Vagina (tissue), 2 donors: ENCODE measurements at regions not wholly inside any gene's neighbourhood (a gene's known extent, or its start where the extent isn't known, plus 50 kb on each side); places are given as distances from the start of the nearest gene placed in this dataset.

ENCODE experiments used
- DNase-seq, 2 donors: peaks; one replicate each; pipeline ENCODE4 v3.0.0-alpha.2; 2017; ENCODE audit errors: extremely low spot score in 2 of 2
- H3K27ac ChIP-seq: fragments of 200-600 bp; sonication (generic); one replicate; pipeline ENCODE4 v1.5.1; 2019
- H3K27me3 ChIP-seq: fragments of 200-600 bp; sonication (generic); one replicate; pipeline ENCODE4 v1.5.1; 2019
- H3K36me3 ChIP-seq, 2 donors: fragments of 200-600 bp; sonication (generic); one replicate each; pipeline ENCODE4 v1.5.1; 2017 to 2019
- H3K4me1 ChIP-seq: fragments of 200-600 bp; sonication (generic); one replicate; pipeline ENCODE4 v1.5.1; 2019
- H3K4me3 ChIP-seq, 2 donors: fragments of 200-600 bp; sonication (generic); 1 replicate in 1 of 2; 2 replicates in 1 of 2; pipeline ENCODE4 v1.5.1; 2016 to 2019
- H3K9me3 ChIP-seq: fragments of 200-600 bp; sonication (generic); one replicate; pipeline ENCODE4 v1.5.1; 2019
- POLR2A ChIP-seq, 2 donors: fragments of 450-650 bp; IDR thresholded peaks; one replicate each; pipeline ENCODE4 v1.6.1; 2017; ENCODE audit warnings: antibody characterized with exemption in 2 of 2, mild to moderate bottlenecking in 2 of 2, moderate library complexity in 2 of 2
- POLR2AphosphoS5 ChIP-seq, 2 donors: sonication (generic); formaldehyde crosslinking; IDR thresholded peaks; one replicate each; pipeline ENCODE4 v1.9.0; 2017; ENCODE audit warnings: antibody characterized with exemption in 2 of 2, mild to moderate bottlenecking in 2 of 2, low read depth in 1 of 2; ENCODE audit not compliant: insufficient read depth in 1 of 2
- intact Hi-C: fragments of 100-400 bp; cut with DNase I; formaldehyde crosslinking; loops from one replicate; pipeline ENCODE4 v1.15.1; 2023
- TF ChIP-seq, protein P1 (sequence below), 3 experiments: fragments of 450-650 bp in 2 of 3; fragments of 200-600 bp in 1 of 3; sonication (generic) in 1 of 3; IDR thresholded peaks; one replicate each; pipeline ENCODE4 v1.5.1; 2017 to 2019; ENCODE audit warnings: antibody characterized with exemption in 3 of 3, mild to moderate bottlenecking in 2 of 3, moderate library complexity in 2 of 3

DNA sequence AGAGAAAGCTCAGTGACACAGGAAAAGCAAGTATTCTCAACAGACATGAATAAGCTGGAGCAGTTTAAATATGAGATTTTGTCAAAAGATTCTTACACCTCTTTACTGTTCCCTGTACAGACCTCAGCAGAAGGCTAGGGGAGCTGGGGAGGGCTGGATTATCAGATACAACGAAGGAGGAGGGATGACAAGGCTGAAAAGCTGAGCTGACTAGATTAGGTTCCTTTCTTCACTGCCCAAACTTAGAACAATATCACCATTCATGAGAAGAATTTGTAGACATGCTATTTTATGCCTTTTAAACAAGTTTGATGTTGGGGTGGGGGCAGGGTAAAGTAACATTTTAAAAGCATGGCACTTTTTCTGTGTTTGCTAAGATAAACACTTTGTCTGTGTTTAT lies 611.1 kb downstream of the AACS start:
- no peaks in the 10 kb centered on the region for H3K9me3 ChIP-seq
- H3K27ac ChIP-seq = no peak overlapping the region
- no peak for TF ChIP-seq POLR2A (IDR thresholded peaks at IDR 0.05)
- H3K4me1 ChIP-seq = peaks cover 8% of the 10 kb centered on the region
- no peaks in the 10 kb centered on the region for H3K27me3 ChIP-seq
- no peak for DNase-seq
- intact Hi-C loops = no loop called here
- no peaks in the 10 kb centered on the region for H3K36me3 ChIP-seq
- no peak overlapping the region for H3K4me3 ChIP-seq

DNA sequence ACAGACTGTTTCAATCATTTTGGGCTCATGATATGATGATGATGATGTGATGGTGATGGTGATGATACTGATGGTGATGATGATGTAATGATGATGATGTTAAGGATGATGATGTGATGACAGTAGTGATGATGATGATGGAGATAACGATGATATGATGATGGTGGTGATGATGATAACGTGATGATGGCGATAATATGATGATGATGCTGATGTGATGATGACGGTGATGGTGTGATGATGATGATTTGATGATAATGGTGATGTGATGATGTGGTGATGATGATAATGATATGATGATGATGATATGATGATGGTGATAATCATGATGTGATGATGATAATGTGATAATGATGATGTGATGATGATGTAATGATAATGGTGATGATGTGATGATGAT lies 612.6 kb downstream of the AACS start:
- intact Hi-C loops = no loop called here
- Histone ChIP-seq H3K36me3 (no peaks in the 10 kb centered on the region), H3K27ac (no peak overlapping the region), H3K4me3 (no peak overlapping the region), H3K27me3 (no peaks in the 10 kb centered on the region), H3K4me1 (peaks cover 8% of the 10 kb centered on the region), H3K9me3 (no peaks in the 10 kb centered on the region)
- TF ChIP-seq, protein P1, sequence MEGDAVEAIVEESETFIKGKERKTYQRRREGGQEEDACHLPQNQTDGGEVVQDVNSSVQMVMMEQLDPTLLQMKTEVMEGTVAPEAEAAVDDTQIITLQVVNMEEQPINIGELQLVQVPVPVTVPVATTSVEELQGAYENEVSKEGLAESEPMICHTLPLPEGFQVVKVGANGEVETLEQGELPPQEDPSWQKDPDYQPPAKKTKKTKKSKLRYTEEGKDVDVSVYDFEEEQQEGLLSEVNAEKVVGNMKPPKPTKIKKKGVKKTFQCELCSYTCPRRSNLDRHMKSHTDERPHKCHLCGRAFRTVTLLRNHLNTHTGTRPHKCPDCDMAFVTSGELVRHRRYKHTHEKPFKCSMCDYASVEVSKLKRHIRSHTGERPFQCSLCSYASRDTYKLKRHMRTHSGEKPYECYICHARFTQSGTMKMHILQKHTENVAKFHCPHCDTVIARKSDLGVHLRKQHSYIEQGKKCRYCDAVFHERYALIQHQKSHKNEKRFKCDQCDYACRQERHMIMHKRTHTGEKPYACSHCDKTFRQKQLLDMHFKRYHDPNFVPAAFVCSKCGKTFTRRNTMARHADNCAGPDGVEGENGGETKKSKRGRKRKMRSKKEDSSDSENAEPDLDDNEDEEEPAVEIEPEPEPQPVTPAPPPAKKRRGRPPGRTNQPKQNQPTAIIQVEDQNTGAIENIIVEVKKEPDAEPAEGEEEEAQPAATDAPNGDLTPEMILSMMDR (IDR thresholded peaks at IDR 0.05) = no peak
- TF ChIP-seq POLR2A (IDR thresholded peaks at IDR 0.05) (no peak), POLR2AphosphoS5 (IDR thresholded peaks at IDR 0.05; ENCODE audit: insufficient read depth in 1 of 2, low read depth in 1 of 2) (no peak)
- no peak for DNase-seq

DNA sequence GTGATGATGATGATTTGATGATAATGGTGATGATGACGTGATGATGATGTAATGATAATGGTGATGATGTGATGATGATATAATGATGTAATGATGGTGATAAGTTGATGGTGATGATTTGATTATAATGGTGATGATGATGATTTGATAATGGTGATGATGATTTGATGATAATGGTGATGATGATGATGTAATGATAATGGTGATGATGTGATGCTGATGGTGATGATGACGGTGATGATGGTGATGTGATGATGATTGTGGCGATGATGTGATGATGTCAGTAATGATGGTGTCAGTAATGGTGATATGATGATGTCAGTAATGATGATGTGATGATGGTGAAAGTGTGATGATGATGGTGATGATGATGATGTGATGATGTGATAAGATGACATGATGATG lies 613.4 kb downstream of the AACS start:
- Histone ChIP-seq H3K4me1 (peaks cover 8% of the 10 kb centered on the region), H3K27ac (no peak overlapping the region), H3K27me3 (no peaks in the 10 kb centered on the region), H3K9me3 (no peaks in the 10 kb centered on the region), H3K4me3 (no peak overlapping the region), H3K36me3 (no peaks in the 10 kb centered on the region)
- no peak for DNase-seq
- no peak for TF ChIP-seq POLR2AphosphoS5 (IDR thresholded peaks at IDR 0.05; ENCODE audit: insufficient read depth in 1 of 2, low read depth in 1 of 2)
- no peak for TF ChIP-seq POLR2A (IDR thresholded peaks at IDR 0.05)
- TF ChIP-seq, protein P1 (IDR thresholded peaks at IDR 0.05) = no peak
- intact Hi-C loops = no loop called here

DNA sequence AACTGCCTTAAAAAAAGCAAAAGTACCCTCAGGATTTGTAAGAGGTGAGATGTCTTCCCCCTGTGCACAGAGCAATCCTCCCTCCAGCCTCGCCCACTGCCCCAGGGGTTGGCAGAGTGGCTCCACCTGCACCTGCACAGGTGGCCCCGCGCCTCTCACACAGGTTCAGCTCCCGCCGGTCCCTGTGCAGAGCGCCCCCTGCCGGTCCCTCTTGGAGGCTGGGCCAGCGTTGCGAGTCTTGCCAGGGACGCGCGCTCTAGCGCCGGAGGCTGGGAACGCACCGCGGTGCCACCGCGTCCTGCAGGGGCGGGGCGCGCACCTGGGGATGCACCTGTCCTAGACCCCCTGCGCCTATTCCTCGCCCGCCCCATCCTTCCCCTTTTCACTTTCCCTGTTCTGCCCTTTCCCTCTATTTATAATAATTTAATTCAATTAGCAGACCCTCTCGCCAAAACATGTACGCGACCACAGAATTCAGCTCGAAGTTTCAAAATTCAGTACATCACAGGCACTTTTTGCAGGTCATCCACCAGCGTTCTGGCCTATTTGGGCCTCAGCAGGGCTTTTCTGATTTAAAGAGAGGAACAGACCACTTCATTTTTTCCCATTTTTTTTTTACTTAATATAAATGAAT lies 618.6 kb downstream of the AACS start:
- no peak overlapping the region for H3K27ac ChIP-seq
- no peaks in the 10 kb centered on the region for H3K36me3 ChIP-seq
- H3K9me3 ChIP-seq = no peaks in the 10 kb centered on the region
- no peak for DNase-seq
- intact Hi-C loops = no loop called here
- H3K4me3 ChIP-seq = no peak overlapping the region
- H3K27me3 ChIP-seq = no peaks in the 10 kb centered on the region
- no peaks in the 10 kb centered on the region for H3K4me1 ChIP-seq
- no peak for TF ChIP-seq POLR2AphosphoS5 (IDR thresholded peaks at IDR 0.05; ENCODE audit: insufficient read depth in 1 of 2, low read depth in 1 of 2)
- TF ChIP-seq, protein P1 (IDR thresholded peaks at IDR 0.05) = no peak
- TF ChIP-seq POLR2A (IDR thresholded peaks at IDR 0.05) = no peak

DNA sequence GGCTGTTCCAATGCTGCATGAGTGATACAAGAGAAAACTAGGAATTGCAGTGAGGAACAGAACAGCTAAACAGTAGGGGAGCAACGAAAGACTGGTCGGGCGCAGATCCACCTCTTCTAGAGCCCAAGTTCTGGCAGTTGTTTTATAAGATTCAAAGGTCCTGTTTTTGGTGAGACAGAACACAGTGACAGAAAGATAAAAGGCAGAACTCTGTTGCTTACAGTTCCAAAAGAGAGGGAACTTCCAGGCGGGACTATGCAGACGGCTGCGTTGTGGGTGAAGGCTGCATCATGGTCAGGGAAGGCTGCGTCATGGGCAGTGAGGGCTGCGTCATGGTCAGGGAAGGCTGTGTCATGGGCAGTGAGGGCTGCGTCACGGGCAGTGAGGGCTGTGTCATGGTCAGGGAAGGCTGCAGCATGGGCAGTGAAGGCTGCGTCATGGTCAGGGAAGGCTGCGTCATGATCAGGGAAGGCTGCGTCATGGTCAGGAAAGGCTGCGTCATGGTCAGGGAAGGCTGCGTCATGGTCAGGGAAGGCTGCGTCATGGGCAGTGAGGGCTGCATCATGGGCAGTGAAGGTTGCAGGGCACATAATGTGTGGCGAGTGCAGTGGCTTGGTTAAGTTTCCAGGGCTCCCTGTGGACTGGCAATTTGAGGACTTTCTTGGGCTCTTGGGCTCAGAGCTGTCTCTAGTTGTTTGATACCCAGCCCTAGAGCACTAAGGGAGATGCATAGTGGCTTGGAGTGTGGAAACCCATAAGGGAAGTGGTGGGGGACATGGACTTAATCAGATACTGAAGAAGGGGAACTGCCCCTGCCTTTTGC lies 619.9 kb downstream of the AACS start:
- intact Hi-C loops = no loop called here
- H3K9me3 ChIP-seq = no peaks in the 10 kb centered on the region
- H3K4me1 ChIP-seq = no peaks in the 10 kb centered on the region
- TF ChIP-seq POLR2AphosphoS5 (IDR thresholded peaks at IDR 0.05; ENCODE audit: insufficient read depth in 1 of 2, low read depth in 1 of 2) (no peak), POLR2A (IDR thresholded peaks at IDR 0.05) (no peak)
- TF ChIP-seq, protein P1 (IDR thresholded peaks at IDR 0.05) = no peak
- H3K4me3 ChIP-seq = no peak overlapping the region
- no peak overlapping the region for H3K27ac ChIP-seq
- no peaks in the 10 kb centered on the region for H3K27me3 ChIP-seq
- DNase-seq = peak in 1 of 2 donors; percentile 81
- H3K36me3 ChIP-seq = no peaks in the 10 kb centered on the region
